Activated naive CD8-positive, alpha-beta T cell treated with anti-CD3 and anti-CD28 coated beads for 36 hours (primary cell): ENCODE measurements at regions not wholly inside any gene's neighbourhood (a gene's known extent, or its start where the extent isn't known, plus 50 kb on each side); places are given as distances from the start of the nearest gene placed in this dataset.
"Not testable (repeated sequence)": the region's sequence is repeated elsewhere in the genome, so short reads cannot be mapped to it uniquely, and the experiment has no call there.

Source experiments
- DNase-seq: peaks from one replicate; pipeline ENCODE4 v3.0.0; 2021
- H3K27ac Mint-ChIP-seq: one replicate; pipeline ENCODE4 v1.8.0; 2022; ENCODE audit warnings: mild to moderate bottlenecking, moderate library complexity, mixed read lengths
- H3K27me3 Mint-ChIP-seq: one replicate; pipeline ENCODE4 v1.8.0; 2022; ENCODE audit warnings: mild to moderate bottlenecking, mixed read lengths
- H3K36me3 Mint-ChIP-seq: one replicate; pipeline ENCODE4 v1.8.0; 2021; ENCODE audit warnings: mild to moderate bottlenecking, mixed read lengths
- H3K4me1 Mint-ChIP-seq: one replicate; pipeline ENCODE4 v1.8.0; 2021; ENCODE audit warnings: mixed read lengths
- H3K4me3 Mint-ChIP-seq: one replicate; pipeline ENCODE4 v1.8.0; 2022; ENCODE audit warnings: mild to moderate bottlenecking, moderate library complexity, mixed read lengths
- H3K9me3 Mint-ChIP-seq: one replicate; pipeline ENCODE4 v1.8.0; 2022; ENCODE audit warnings: mixed read lengths

DNA sequence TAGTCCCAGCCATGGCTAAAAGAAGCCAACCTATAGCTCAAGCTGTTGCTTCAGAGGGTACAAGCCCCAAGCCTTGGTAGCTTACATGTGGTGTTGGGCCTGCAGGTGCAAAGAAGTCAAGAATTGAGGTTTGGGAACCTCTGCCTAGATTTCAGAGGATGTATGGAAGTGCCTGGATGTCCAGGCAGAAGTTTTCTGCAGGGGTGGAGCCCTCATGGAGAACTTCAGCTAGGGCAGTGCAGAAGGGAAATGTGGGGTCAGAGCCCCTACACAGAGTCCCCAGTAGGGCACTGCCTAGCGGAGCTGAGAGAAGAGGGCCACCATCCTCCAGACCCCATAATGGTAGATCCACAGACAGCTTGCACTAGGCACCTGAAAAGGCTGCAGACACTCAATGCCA lies 127.1 kb downstream of the MEX3B start:
- not testable (repeated sequence) for DNase-seq

GRCh38 chr15:81916451-81916850 lies 129.4 kb downstream of the MEX3B start:
- Mint-ChIP-seq H3K36me3 (peaks cover 7% of the 10 kb centered on the region), H3K9me3 (peaks cover 14% of the 10 kb centered on the region), H3K27me3 (no peaks in the 10 kb centered on the region), H3K4me3 (no peak overlapping the region), H3K27ac (no peak overlapping the region), H3K4me1 (no peaks in the 10 kb centered on the region)
- no peak for DNase-seq

More for the DNA sequence above, 127.1 kb downstream of the MEX3B start:
- H3K36me3 Mint-ChIP-seq, H3K27ac Mint-ChIP-seq, H3K4me3 Mint-ChIP-seq, H3K4me1 Mint-ChIP-seq, H3K27me3 Mint-ChIP-seq: not testable (repeated sequence)
- peaks cover 14% of the 10 kb centered on the region for H3K9me3 Mint-ChIP-seq

GRCh38 chr15:81915990-81916389 lies 129.8 kb downstream of the MEX3B start:
- Mint-ChIP-seq H3K27me3 (no peaks in the 10 kb centered on the region), H3K27ac (no peak overlapping the region), H3K9me3 (peaks cover 11% of the 10 kb centered on the region), H3K4me3 (no peak overlapping the region), H3K4me1 (no peaks in the 10 kb centered on the region), H3K36me3 (peaks cover 6% of the 10 kb centered on the region)
- DNase-seq = no peak

DNA sequence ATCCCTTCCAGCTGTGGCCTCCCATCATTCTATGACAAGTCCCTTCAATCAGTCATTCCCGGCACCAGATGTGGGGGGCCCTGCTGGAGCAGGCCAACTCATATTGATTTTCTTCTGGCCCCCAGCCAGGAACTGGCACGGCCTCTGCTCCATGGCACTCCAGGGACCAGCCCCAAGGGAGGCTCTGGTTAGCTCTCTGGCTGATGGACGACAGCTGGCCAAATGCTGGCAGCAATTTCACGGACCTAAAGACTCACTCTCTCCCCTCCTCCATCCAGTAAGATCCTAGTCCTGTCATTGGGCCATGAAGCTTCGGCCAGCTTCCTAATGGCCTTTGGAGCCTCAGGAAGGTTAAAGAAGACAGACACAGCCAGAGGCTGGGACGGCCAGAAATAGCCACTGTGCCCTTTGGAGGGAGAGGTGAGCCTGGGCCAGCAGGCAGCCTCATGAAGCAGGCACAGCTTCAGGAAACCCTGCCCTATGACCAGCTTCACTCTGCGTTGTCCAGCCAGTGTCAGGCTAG lies 131.0 kb downstream of the MEX3B start:
- Mint-ChIP-seq H3K27me3 (no peaks in the 10 kb centered on the region), H3K4me3 (no peak overlapping the region)

GRCh38 chr15:81914333-81914732 lies 131.5 kb downstream of the MEX3B start:
- peaks cover 6% of the 10 kb centered on the region for H3K9me3 Mint-ChIP-seq
- no peak for DNase-seq
- H3K27ac Mint-ChIP-seq = no peak overlapping the region
- H3K4me3 Mint-ChIP-seq = no peak overlapping the region
- H3K27me3 Mint-ChIP-seq = no peaks in the 10 kb centered on the region
- H3K36me3 Mint-ChIP-seq = peaks cover 4% of the 10 kb centered on the region
- no peaks in the 10 kb centered on the region for H3K4me1 Mint-ChIP-seq

More for the DNA sequence above, 131.0 kb downstream of the MEX3B start:
- H3K36me3 Mint-ChIP-seq = peaks cover 4% of the 10 kb centered on the region
- H3K27ac Mint-ChIP-seq = no peak overlapping the region
- peaks cover 6% of the 10 kb centered on the region for H3K9me3 Mint-ChIP-seq
- no peaks in the 10 kb centered on the region for H3K4me1 Mint-ChIP-seq
- DNase-seq = no peak

DNA sequence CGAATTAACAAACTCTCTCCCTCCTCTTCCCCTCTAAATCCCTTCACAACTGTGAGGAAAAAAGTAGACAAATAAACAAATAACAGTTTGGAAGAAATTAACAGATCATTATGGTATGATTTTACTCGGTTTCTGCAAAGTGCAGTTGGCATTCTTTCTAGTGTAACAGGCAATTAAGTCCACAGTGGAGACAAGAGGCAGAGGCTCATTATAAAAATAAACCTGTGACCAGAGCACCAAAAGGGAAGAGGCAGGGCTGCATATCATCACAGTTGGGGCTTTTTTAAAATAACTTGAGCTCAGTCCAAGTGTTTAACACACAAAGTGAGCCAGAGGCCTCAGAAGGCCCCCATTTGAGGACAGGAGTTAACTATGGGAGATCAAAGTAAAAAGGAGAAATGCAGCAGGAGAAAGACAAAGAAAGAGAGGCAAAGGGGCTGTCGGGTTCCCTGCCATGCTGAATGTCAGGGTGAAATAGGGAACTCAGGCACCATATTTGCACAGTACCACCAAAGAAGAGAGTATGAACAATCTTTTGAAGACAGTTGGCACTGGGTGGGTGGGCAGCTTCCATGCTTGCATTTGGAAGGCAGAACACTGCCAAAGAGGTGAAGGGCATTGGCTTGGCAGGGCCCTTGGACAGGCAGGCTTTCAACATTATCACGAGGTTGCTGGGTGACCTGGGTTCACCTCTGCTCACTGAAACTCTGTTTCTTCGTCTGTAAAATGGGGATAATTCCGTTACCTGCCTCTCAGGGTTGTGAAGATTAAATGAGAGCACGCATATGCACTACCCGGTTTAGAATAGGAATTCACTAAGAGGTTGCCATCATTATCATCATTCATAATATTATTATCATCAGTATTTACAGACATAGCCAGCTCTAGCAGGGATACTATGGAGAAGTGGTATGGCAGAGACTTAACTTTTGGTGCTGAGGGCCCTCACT lies 134.5 kb downstream of the MEX3B start:
- Mint-ChIP-seq H3K4me1 (no peaks in the 10 kb centered on the region), H3K27ac (no peak overlapping the region), H3K4me3 (no peak overlapping the region), H3K9me3 (no peaks in the 10 kb centered on the region), H3K36me3 (no peaks in the 10 kb centered on the region), H3K27me3 (no peaks in the 10 kb centered on the region)
- DNase-seq = no peak

DNA sequence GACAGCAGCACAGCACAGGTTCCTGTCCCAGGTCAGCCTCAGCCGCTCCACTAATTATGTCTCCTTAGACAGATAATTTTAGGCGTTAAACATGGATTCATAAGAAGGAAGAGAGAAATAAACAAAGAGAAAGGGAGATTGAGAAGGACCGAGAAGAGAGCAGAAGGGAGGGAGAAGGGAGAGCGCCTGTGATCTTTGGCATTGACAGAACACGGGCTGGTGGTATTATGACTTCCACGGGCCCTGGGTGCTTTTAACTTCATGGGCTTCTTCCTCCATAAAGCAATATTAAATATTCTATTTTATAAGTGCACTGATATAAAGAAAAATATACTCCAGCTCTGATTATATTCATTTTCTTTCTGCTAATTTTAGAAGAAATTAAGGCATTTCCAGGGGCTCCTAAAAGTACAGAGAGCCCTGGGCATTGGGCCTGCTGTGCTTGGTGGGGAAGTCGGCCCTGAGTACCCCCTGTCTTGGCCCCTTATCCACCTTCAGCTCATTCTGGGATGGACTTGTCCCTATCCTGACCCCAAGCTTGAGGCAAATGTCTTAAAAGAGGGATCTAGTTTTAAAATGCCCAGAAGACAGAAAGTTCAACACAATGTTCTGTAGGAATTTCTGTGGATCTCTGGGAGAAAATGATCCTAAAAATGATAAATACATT lies 135.3 kb downstream of the MEX3B start:
- H3K27ac Mint-ChIP-seq = no peak overlapping the region
- no peaks in the 10 kb centered on the region for H3K36me3 Mint-ChIP-seq
- no peaks in the 10 kb centered on the region for H3K9me3 Mint-ChIP-seq
- H3K27me3 Mint-ChIP-seq = no peaks in the 10 kb centered on the region
- no peak overlapping the region for H3K4me3 Mint-ChIP-seq
- DNase-seq = no peak
- H3K4me1 Mint-ChIP-seq = no peaks in the 10 kb centered on the region

DNA sequence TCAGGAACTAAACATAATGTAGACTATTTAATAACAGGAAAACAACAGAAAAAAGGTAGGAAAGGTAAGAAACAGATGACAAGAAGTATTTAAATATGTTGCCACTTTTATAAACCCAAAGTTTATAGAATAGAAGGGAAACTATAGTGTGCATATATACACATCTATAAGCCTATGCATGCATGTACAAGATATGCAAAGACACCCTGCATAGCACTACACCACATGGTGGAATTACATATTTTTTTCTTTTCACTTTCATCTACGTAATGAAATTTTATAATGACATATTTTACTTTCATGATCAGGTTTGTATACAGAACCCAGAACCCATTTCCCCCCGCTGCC lies 136.8 kb downstream of the MEX3B start:
- Mint-ChIP-seq H3K4me3 (no peak overlapping the region), H3K36me3 (no peaks in the 10 kb centered on the region), H3K9me3 (no peaks in the 10 kb centered on the region), H3K27me3 (no peaks in the 10 kb centered on the region), H3K27ac (no peak overlapping the region), H3K4me1 (no peaks in the 10 kb centered on the region)
- no peak for DNase-seq

- H3K27ac Mint-ChIP-seq = no peak overlapping the region
- H3K4me1 Mint-ChIP-seq = no peaks in the 10 kb centered on the region
- no peaks in the 10 kb centered on the region for H3K9me3 Mint-ChIP-seq
- no peak for DNase-seq
- no peak overlapping the region for H3K4me3 Mint-ChIP-seq
- no peaks in the 10 kb centered on the region for H3K36me3 Mint-ChIP-seq
- H3K27me3 Mint-ChIP-seq = peaks cover 5% of the 10 kb centered on the region
Measured at GRCh38 chr15:81908111-81908510, 137.7 kb downstream of the MEX3B start.

- Mint-ChIP-seq H3K27me3 (peaks cover 5% of the 10 kb centered on the region), H3K27ac (no peak overlapping the region), H3K36me3 (no peaks in the 10 kb centered on the region), H3K9me3 (no peaks in the 10 kb centered on the region), H3K4me1 (no peaks in the 10 kb centered on the region), H3K4me3 (no peak overlapping the region)
- no peak for DNase-seq
Measured at GRCh38 chr15:81907521-81907920, 138.3 kb downstream of the MEX3B start.

GRCh38 chr15:81905889-81906288 lies 139.9 kb downstream of the MEX3B start:
- Mint-ChIP-seq H3K4me3 (no peak overlapping the region), H3K9me3 (no peaks in the 10 kb centered on the region), H3K27me3 (peaks cover 5% of the 10 kb centered on the region), H3K36me3 (no peaks in the 10 kb centered on the region), H3K4me1 (no peaks in the 10 kb centered on the region), H3K27ac (no peak overlapping the region)
- DNase-seq = no peak

DNA sequence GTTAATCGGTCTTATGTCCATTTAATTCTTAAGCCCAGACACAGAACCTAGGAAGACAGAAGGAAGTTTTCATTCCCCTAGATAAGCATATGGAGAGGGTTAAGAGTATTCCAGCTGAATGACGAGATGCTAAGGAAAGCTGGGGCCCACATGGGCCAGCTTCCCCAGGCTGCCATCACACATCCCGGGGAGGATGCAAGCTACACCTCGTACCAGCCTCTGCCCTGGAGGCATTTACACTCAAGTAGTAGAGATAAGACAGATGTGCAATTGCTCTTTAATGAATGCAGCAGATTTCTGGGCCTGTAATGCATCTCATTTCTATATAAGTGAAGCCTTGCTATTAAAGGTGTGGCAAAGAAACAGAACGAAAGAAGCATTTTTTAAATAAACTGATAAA lies 144.5 kb downstream of the MEX3B start:
- no peaks in the 10 kb centered on the region for H3K36me3 Mint-ChIP-seq
- no peak overlapping the region for H3K27ac Mint-ChIP-seq
- peaks cover 5% of the 10 kb centered on the region for H3K27me3 Mint-ChIP-seq
- no peak overlapping the region for H3K4me3 Mint-ChIP-seq
- no peaks in the 10 kb centered on the region for H3K4me1 Mint-ChIP-seq
- no peaks in the 10 kb centered on the region for H3K9me3 Mint-ChIP-seq
- no peak for DNase-seq

DNA sequence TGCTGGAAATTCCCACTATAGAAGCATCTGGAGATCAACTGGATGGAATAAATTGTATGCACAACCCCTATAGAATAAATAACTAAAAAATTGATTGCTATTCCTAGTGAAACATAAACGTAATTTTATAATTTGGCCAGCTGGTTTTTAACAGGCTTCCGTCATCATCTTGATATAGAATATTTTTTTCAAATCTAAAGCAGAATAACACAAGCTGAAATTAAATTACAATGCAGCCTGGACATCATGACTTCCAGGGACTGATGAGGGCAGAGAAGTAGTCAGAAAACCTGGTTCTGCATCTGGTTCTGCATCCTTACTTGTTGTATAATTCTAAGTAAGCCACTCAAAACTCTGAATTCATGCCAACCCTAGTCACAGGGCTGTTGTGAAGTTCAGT lies 146.1 kb downstream of the MEX3B start:
- Mint-ChIP-seq H3K4me1 (no peaks in the 10 kb centered on the region), H3K27me3 (peaks cover 5% of the 10 kb centered on the region), H3K4me3 (no peak overlapping the region), H3K27ac (no peak overlapping the region), H3K9me3 (no peaks in the 10 kb centered on the region), H3K36me3 (no peaks in the 10 kb centered on the region)
- DNase-seq = no peak

GRCh38 chr15:81899024-81899423 lies 146.8 kb downstream of the MEX3B start:
- Mint-ChIP-seq H3K36me3 (no peaks in the 10 kb centered on the region), H3K4me1 (no peaks in the 10 kb centered on the region), H3K9me3 (no peaks in the 10 kb centered on the region), H3K27ac (no peak overlapping the region), H3K4me3 (no peak overlapping the region), H3K27me3 (peaks cover 5% of the 10 kb centered on the region)
- DNase-seq = no peak

GRCh38 chr15:81897057-81897677 lies 148.7 kb downstream of the MEX3B start:
- no peaks in the 10 kb centered on the region for H3K36me3 Mint-ChIP-seq
- H3K4me3 Mint-ChIP-seq = no peak overlapping the region
- H3K4me1 Mint-ChIP-seq = no peaks in the 10 kb centered on the region
- H3K27me3 Mint-ChIP-seq = no peaks in the 10 kb centered on the region
- no peaks in the 10 kb centered on the region for H3K9me3 Mint-ChIP-seq
- no peak overlapping the region for H3K27ac Mint-ChIP-seq
- no peak for DNase-seq
